GM12878 (cell line): ENCODE measurements at regions not wholly inside any gene's neighbourhood (a gene's known extent, or its start where the extent isn't known, plus 50 kb on each side); places are given as distances from the start of the nearest gene placed in this dataset.

Experiments used
- ATAC-seq: fragments of 200-7000 bp; cut with Tn5 transposase; 3 replicates; pipeline ENCODE4 v1.9.1; 2020; ENCODE audit warnings: mild to moderate bottlenecking, moderate library complexity
- BruUV-seq: library from RNA; stranded (reverse); fragments of 400-500 nt; replicated peaks from 2 replicates; lab custom pipeline; 2021; lab: Mats Ljungman, UMichigan
- CTCF ChIA-PET: fragments of 300-600 bp; sonication (Branson Sonifier 250); formaldehyde crosslinking; extraction: SDS; loops from one replicate; lab custom pipeline; 2021; ENCODE audit warnings: inconsistent platforms; lab: Yijun Ruan, JAX
- POLR2A ChIA-PET: fragments of 350-600 bp; formaldehyde crosslinking; extraction: SDS; loops from one replicate; lab custom pipeline; 2021; ENCODE audit warnings: inconsistent platforms; lab: Charles Lee
- RAD21 ChIA-PET: fragments of 300-600 bp; sonication (Branson Sonifier 250); formaldehyde crosslinking; loops from one replicate; lab custom pipeline; 2023; ENCODE audit warnings: antibody characterized with exemption; ENCODE audit not compliant: unreplicated experiment; lab: Charles Lee
- SMC1A ChIA-PET: fragments of 300-600 bp; sonication (Branson Sonifier 250); formaldehyde crosslinking; loops from one replicate; lab custom pipeline; 2023; ENCODE audit not compliant: unreplicated experiment, uncharacterized antibody; lab: Charles Lee
- DNase-seq: peaks from one replicate; pipeline ENCODE4 v3.0.0-alpha.2; 2011; ENCODE audit warnings: low read depth, low spot score
- FAIRE-seq: peaks from 3 replicates; lab custom pipeline; 2011; peaks lifted over from hg19 to GRCh38; lab: Jason Lieb, UNC
- H2AFZ ChIP-seq: 2 replicates; pipeline ENCODE4 v1.6.0; 2011; ENCODE audit warnings: low read depth, low read length, control low read depth; ENCODE audit not compliant: control insufficient read depth
- H3K27ac ChIP-seq: 2 replicates; pipeline ENCODE4 v1.5.1; 2011; ENCODE audit warnings: control low read depth; ENCODE audit not compliant: control insufficient read depth, insufficient read depth
- H3K27me3 ChIP-seq, 2 experiments: replicated peaks in 1 of 2; 2 replicates each; pipeline versions ENCODE4 v1.6.0 to v1.6.1; 2011; ENCODE audit warnings: low read length in 1 of 2; ENCODE audit not compliant: control insufficient read depth in 2 of 2, insufficient read depth in 2 of 2
- H3K36me3 ChIP-seq, 2 experiments: 2 replicates each; pipeline ENCODE4 v1.5.1; 2011; ENCODE audit warnings: low read length in 1 of 2; ENCODE audit not compliant: control insufficient read depth in 2 of 2, insufficient read depth in 2 of 2
- H3K4me1 ChIP-seq: 2 replicates; pipeline ENCODE4 v1.6.1; 2011; ENCODE audit warnings: mild to moderate bottlenecking, low read length, moderate library complexity, mixed read lengths; ENCODE audit not compliant: control insufficient read depth, insufficient read depth
- H3K4me2 ChIP-seq: 2 replicates; pipeline ENCODE4 v1.6.0; 2011; ENCODE audit warnings: control low read depth; ENCODE audit not compliant: control insufficient read depth, insufficient read depth
- H3K4me3 ChIP-seq: fragments of 200-600 bp; sonication (generic); 2 replicates; pipeline ENCODE4 v1.5.1; 2016
- H3K79me2 ChIP-seq: 2 replicates; pipeline ENCODE4 v1.6.0; 2011; ENCODE audit warnings: low read length; ENCODE audit not compliant: control insufficient read depth, insufficient read depth
- H3K9ac ChIP-seq: 2 replicates; pipeline ENCODE4 v1.8.0; 2011; ENCODE audit warnings: low read length, control low read depth, mixed read lengths; ENCODE audit not compliant: control insufficient read depth, insufficient read depth
- H3K9me3 ChIP-seq: replicated peaks from 3 replicates; pipeline ENCODE4 v1.5.1; 2011; ENCODE audit warnings: mild to moderate bottlenecking, low read length; ENCODE audit not compliant: control insufficient read depth, insufficient read depth
- H4K20me1 ChIP-seq: 2 replicates; pipeline ENCODE4 v1.6.0; 2011; ENCODE audit not compliant: control insufficient read depth, insufficient read depth
- FOXK2 ChIP-seq: fragments of 450-650 bp; IDR thresholded peaks from 2 replicates; pipeline ENCODE4 v1.6.1; 2017; ENCODE audit warnings: mild to moderate bottlenecking, moderate library complexity
- NFIC ChIP-seq: IDR thresholded peaks from 2 replicates; pipeline ENCODE4 v1.6.1; 2012; ENCODE audit warnings: low read depth, mild to moderate bottlenecking, inconsistent platforms, low read length, moderate library complexity
- PAX8 ChIP-seq: fragments of 450-650 bp; IDR thresholded peaks from 2 replicates; pipeline ENCODE4 v1.6.1; 2017; ENCODE audit warnings: mild to moderate bottlenecking, moderate library complexity
- STAT1 ChIP-seq: fragments of 450-650 bp; conservative IDR thresholded peaks from 2 replicates; pipeline ENCODE4 v1.6.1; 2014; ENCODE audit warnings: antibody characterized with exemption, mild to moderate bottlenecking
- whole genome bisulfite sequencing: methylation state at CpG from one replicate; pipeline ENCODE4 v1.1.6; 2016; ENCODE audit warnings: low lambda C conversion rate; ENCODE audit not compliant: insufficient replicate concordance, insufficient coverage; ENCODE audit errors: missing lambda C conversion rate; 5-methylcytosine and 5-hydroxymethylcytosine counted together
- in situ Hi-C: fragments of 300-500 bp; cut with MboI; formaldehyde crosslinking; loops from 9 replicates; pipeline ENCODE4 v1.14.3; 2018; ENCODE audit warnings: mixed read lengths
- intact Hi-C: fragments of 100-400 bp; cut with micrococcal nuclease; formaldehyde crosslinking; loops from one replicate; pipeline ENCODE4 v1.14.2; 2022; ENCODE audit not compliant: unreplicated experiment
- TF ChIP-seq, protein P1 (sequence below): fragments of 450-650 bp; IDR thresholded peaks from 2 replicates; pipeline ENCODE4 v1.6.1; 2017; ENCODE audit warnings: mild to moderate bottlenecking

DNA sequence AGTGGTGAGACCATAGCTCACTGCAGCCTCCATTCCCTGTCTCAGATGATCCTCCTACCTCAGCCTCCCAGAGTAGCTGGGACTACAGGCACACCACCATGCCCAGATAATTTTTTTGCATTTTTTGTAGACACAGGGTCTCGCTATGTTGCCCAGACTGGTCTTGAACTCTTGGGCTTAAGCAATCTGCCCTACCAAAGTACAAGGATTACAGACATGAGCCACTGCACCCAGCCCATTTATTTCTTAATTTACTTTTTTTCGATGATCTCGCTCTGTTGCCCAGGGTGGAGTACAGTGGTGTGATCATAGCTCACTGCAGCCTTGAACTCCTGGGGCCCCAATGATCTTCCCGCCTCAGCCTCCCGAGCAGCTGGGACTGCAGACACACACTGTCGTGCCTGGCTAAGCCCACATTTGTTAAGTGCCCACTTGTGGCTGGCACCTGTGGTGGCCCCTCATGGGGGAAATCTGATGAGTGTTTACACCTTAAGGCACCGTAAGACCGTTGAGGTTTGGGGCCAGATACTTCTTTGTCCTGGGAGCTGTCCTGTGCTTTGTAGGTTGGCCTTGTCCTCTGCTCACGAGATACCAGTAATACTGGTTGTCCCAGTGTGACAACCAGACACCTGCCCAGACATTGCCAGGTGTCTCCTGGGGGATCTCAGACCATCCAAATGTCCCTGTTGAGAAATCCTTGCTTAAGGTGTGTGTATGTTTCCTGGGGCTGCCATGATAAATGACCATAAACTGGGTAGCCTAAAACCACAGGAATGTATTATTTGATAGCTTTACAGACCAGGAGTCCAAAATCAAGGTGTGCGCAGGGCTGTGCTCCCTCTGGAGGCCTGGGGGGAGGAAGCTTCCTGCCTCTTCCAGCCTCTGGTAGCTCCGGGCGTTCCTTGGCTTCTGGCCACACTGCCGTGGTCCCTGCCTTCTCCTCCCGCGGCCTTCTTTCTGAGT lies 141.4 kb upstream of the GSE1 start:
- no peak overlapping the region for H3K4me2 ChIP-seq
- H3K4me3 ChIP-seq, result no peak overlapping the region
- peaks cover 1 to 8% of the 10 kb centered on the region in 2 experiments; a peak in 2 of 4 replicates for H3K27me3 ChIP-seq
- in situ Hi-C loops (no loop called here), intact Hi-C loops (no loop called here)
- TF ChIP-seq PAX8 (no peak), FOXK2 (no peak), STAT1 (no peak), NFIC (no peak)
- TF ChIP-seq, protein P1, sequence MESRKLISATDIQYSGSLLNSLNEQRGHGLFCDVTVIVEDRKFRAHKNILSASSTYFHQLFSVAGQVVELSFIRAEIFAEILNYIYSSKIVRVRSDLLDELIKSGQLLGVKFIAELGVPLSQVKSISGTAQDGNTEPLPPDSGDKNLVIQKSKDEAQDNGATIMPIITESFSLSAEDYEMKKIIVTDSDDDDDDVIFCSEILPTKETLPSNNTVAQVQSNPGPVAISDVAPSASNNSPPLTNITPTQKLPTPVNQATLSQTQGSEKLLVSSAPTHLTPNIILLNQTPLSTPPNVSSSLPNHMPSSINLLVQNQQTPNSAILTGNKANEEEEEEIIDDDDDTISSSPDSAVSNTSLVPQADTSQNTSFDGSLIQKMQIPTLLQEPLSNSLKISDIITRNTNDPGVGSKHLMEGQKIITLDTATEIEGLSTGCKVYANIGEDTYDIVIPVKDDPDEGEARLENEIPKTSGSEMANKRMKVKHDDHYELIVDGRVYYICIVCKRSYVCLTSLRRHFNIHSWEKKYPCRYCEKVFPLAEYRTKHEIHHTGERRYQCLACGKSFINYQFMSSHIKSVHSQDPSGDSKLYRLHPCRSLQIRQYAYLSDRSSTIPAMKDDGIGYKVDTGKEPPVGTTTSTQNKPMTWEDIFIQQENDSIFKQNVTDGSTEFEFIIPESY, result no peak
- TF ChIP-seq, all 136 proteins: peak for 0
- ATAC-seq (no peak), FAIRE-seq (no peak), DNase-seq (no peak)
- Histone ChIP-seq H3K4me1 (no peaks in the 10 kb centered on the region), H3K79me2 (no peaks in the 10 kb centered on the region), H3K27ac (no peak overlapping the region), H3K9me3 (no peaks in the 10 kb centered on the region), H3K36me3 (no peaks in the 10 kb centered on the region), H3K9ac (no peak overlapping the region), H2AFZ (no peak overlapping the region), H4K20me1 (no peaks in the 10 kb centered on the region)
- WGBS, result 52% methylated on average over 15 of the region's 15 CpGs
- no TSS peak for BruUV-seq
- ChIA-PET SMC1A (no interaction called here), CTCF (interaction anchor here (1.1 kb wide), 1 partner anchor 145 kb away, joined by 3 read pairs; no protein-coding TSS in a partner anchor), POLR2A (no interaction called here), RAD21 (interaction anchor here (0.6 kb wide), 1 partner anchor 225 kb away, joined by 3 read pairs; no protein-coding TSS in a partner anchor)
